IPS DF 4.7 (cell line): ENCODE measurements at regions not wholly inside any gene's neighbourhood (a gene's known extent, or its start where the extent isn't known, plus 50 kb on each side); places are given as distances from the start of the nearest gene placed in this dataset.

ENCODE experiments used
- DNase-seq: peaks from one replicate; pipeline ENCODE4 v3.0.0-alpha.2; 2013; ENCODE audit warnings: low spot score; ENCODE audit errors: extremely low read depth

DNA sequence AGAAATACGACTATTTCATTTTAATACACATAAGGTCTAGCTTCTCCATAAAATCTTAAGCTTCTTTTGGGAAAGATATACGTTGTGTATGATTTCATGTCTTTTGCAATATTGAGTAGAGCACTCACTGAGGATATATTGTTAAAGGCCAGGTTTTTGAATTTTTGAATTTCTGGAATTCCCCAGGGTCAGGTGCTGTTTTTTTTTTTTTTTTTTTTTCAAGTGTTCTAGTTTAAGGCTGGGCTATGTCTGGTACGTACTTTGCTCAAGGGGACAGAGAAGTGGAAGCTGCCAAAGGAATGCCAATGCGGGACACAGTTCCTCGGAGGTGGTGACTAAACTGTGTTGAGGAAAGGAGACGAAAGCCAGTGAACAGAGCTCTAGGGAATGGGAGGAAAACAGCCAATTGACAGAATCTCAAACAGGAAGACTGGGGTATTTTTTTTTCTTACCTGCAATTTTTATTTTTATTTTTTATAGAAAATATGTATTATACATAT lies 510.5 kb upstream of the CBLB start:
- DNase-seq: no peak

DNA sequence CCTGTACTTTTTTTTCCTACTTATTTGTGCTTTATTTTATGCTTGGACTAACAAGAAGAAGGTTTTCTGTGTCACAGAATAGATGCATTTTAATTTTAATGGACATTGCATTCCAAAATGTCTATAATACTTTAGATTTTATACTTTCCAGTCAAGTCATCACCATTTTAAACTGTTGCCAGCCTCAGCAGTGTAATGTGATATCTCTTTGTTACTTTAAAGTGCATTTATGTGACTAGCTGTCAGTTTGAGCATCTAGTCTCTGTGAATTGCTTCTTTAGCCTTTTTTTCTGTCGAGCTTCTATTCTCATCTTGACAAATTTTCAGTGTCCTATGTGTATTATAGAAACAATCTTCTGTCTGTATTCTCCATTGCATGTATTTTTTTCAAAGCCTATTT lies 511.4 kb upstream of the CBLB start:
- DNase-seq: no peak

DNA sequence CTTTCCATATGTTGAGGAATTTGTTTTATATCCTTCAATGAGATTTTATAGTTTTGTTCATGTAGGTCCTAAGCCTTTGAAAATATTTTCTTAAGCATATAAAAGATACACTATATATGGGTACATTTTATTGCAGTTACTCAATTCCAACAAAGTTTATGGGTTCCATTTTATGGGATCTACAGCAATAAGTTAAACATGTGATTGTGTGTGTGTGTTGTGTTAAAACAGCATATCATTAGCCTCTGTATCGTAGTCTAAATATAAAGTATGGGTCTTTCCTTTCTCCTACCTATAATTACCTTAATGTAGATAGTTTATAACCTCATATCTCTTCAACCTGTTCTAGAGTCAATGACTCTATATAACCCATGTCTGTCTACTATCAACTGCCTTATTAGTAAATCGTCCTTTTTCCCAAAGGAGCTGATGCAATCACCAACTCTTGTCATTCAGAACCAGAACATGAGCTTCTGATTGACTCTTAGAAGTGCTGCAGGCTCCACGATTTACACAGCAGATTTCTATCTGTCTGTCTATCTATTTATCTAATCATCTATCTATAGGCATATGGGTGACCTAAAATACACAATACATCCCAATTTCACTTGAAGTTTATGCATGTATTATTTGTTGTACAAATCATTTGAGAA lies 512.6 kb upstream of the CBLB start:
- no peak for DNase-seq

DNA sequence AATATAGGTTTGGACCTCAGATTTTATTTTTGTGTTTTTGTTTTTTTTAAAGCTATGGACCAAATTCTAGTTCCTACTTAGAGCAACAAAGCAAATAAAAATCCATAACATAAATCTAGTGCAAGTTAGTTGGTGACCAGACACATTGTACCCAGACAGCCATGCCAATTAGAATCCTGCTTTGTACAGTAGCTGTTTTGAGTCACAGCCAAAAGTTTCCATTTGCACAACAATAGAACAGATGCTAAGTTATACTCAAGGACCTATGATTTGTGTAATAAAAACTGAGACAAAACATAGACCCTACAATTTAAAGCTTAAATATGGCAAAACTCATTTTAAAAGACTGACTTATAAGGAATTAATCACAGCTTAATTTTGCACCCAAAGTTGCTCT lies 513.1 kb upstream of the CBLB start:
- DNase-seq: no peak

DNA sequence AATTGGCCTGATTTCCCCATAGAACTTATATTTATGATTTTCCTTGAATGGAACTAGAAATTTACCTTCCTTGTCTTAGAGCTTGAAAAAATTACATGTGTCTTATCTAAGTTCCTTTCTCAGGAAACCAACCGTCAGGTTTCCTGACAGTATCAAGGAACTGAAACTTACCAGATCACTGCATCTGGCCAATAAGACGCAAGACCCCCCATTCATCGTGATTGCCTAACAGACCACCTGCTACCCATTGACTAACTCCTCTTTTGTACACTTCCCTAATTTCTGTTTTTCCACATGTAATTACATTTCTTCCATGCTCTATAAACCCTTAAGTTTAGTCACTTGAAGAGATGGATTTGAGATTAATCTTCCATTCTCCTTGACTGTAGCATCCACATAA lies 517.2 kb upstream of the CBLB start:
- no peak for DNase-seq

DNA sequence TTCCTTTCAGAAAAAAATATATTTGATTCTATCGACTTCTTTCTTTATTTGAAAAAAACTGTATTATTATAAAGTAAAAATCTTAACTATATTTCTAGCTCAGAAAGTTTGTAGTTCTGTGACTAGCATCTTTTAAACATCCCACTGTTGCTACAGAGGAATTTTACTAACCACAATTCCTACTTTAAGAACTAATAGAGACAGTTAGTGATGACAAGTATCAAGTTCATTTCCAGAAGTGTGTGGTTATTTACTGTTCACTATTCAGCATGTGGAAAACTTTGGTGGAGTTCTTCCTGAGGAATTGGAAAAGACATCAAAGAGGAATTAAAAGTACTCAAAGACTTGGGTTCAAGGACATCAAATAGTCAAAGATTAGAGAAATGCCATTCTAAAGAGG lies 524.1 kb upstream of the CBLB start:
- DNase-seq: no peak

DNA sequence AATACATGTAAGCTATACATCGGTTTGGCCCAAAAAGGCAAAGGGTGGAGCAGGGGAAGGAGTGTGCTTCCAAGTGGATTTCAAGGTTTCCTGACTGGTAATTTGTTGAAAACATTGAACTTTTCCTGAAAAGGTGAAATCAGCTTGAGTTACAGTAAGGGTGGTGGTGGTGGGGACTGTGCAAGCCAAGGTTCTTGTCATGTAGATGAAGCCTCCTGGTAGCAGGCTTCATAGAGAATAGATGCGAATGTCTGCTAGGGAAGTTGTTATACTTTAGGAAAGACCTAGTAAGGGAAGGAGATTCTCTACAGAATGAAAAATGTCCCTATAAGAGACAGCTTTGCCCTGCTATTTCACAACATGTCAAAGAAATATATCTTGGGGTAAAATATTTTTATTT lies 528.2 kb upstream of the CBLB start:
- no peak for DNase-seq

DNA sequence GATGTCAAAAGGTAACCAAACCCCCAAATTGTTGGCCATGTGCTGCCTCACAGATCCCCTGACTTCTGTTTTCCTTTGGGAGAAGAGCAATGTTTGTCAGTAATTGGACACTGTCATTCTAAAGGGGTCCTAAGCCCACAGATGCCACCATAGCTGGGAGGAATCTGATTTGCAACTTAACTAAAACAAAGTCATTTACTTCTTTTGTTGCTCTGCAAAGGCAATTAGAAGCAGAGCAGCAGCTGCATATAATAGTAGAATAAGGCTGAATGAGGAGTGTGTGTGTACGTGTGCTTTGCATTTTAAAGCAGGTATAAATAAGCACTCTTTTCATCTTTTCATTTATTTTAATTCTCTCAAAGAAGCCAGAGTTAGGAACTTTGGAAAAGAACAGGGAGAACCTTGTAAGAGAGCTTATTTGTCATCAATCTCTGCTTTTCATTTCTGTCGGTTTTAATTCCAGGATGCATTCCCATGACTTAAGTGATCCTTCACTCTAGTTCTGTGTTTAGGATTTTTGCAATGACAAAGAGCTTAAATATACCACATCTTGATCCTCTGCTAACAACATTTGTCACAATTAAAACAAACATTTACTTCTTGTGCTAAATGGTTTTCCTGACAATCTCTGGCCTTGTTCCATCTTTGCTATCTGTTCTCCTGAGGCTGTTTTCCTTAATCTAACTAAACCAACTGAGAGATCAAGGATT lies 530.2 kb upstream of the CBLB start:
- DNase-seq: no peak

DNA sequence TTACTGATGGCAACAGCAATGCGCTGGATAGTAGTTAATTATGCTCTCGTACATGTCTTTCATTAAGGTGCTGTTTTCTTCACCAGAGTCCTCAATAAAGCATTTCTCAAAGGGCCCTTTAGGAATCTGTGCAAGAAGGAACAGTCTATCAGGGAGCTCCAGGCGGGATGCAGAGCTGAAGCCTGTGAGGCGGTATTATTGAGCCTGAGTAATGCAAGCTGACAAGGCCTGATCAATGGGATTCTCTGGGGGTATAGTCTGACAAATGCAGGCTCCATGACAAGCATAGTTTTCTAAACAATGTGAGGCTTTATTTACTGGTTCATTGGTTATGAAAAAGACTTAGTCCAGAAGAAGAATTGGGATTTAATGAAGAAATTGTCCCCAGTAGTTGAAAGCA lies 530.9 kb upstream of the CBLB start:
- no peak for DNase-seq

DNA sequence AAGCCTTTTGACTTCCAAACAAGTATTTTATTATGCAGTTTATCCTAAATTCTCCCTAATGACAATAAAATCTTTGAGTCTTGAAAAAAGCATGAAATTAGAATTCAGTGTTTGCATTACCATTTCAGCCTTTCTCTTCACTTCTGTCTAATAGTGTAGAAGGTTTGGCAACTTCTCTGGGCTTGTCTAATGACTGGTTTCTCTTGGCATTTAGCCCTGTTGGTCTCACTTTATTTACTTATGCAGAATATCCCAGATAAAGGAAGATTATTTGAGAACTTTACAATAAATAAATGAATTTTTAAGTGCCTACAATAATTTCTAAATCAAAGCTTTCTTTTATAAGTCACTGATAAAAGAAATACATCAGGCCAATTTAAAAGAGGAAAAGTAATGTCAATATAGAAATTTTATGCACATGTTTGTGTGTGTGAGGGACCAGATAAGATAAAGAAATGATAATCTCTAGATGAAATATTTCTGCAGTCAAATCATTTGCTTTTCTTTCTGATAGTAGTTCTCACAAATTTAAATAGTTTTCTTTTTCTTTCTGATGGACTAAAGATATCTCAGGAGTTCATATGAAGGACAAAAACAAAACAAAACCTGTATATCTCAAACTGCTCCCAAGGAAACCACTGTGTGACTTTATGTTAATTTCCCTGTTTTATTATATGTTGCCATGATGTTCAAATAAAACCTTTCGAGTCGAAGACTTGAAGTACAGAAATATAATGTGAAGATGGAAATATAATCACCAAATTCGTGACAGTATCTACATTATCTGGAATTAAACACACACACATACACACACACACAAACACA lies 533.1 kb upstream of the CBLB start:
- DNase-seq: no peak

DNA sequence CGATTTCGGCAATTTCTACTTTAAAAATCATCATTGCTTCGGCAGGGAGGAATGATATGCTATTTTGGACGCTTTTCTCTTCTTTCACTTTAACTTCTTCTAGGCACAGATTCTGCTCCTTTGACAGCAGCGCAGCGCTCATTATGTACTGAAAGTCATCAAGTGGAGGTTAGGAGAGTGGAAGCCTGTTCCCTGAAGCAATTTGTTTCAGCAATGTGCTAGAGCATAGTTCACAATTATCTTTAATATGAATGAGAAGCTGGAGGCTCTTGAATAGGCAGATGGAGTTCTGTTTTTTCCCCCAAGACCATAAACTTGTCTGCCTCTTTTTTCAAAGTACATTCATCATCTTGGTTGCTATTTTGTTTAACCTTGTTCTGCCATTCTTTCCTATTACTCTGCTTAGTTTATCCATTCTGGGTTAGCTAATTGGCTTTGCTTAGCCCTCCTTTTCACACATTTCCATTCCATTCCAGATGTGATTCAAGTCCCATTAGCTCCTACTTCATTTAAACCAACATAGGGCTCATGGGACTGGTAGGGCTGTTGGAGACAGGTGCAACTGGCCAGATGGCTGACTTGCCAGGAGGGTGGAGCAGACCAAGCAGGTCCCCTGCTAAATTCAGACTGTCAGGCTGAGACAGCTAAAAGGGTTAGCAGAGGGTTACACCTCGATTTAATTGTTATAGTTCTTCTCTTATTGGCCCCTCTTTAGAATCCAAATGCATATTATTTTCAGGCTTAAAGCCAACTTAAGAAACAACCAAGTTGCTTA lies 534.7 kb upstream of the CBLB start:
- no peak for DNase-seq

DNA sequence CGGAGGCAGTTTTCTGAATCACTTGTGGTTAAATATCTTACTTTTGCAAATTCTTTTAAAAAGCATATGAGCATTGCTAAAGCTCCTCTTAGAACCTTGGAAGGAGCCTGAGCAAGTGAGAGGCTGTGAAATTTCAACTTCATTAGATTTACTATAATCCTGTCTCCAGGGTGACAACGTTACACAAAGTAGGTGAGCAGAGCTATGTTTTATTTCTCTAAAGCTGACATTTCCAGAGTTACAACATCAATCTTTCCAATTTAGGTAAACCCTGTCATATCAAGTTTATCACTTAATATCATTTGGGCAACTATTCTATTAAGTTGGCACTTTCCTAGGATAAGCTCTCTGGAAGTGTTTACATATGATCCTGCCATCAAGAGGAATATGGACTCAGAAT lies 544.9 kb upstream of the CBLB start:
- DNase-seq: no peak

DNA sequence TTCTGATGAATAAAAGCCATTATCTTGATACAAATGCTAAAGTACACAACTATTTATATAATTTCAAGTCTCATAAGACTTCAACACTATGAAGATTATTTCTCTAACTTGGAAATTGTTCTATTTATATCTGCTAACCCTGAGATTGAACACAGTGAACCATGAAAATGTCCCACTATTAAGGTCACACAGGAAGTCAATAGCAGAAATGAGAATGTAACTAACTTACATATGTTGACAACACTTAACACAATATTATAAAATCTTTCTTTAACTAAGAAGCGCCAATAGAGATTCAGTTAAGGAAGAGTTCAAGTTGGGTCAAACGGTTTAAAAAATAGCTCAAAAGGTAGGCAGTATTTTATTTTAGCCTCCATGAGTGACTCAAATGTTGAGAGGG lies 551.8 kb upstream of the CBLB start:
- no peak for DNase-seq

DNA sequence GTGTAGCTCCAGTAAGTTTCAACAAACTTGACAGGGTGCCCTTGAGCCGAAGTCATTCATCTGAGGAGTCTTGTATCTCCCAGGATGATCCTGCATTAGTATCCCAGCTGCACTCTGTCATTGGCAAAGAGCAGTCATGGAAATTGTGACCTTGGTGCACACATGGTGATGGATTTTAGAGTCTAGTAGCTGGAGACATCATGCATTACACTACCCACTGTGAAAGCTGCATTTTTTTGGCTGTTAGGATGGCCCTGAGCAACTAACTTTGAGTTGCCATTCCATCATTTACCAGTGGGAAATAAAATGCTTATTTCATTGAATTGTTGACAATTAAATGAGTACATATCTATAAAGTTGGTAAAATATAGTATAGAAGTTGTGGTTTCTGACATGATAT lies 552.6 kb upstream of the CBLB start:
- no peak for DNase-seq

DNA sequence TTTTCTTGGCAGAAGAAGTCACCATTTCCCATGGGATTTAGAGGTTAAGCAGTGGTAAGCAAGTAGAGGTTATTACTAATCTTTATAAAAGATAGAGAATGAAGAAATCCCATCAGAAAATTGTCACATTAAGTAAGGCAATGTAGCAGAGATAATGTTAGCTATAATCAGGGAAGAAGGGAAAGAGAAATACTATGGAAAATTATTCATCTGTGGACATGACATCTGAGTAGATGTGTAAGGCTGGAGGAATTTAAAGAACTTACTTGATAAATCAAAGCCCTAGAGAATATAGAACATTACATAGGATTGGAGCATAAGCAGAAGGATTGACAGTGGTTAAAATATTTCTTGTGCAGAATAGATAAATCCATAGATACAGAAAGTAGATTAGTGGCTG lies 553.1 kb upstream of the CBLB start:
- DNase-seq: no peak

DNA sequence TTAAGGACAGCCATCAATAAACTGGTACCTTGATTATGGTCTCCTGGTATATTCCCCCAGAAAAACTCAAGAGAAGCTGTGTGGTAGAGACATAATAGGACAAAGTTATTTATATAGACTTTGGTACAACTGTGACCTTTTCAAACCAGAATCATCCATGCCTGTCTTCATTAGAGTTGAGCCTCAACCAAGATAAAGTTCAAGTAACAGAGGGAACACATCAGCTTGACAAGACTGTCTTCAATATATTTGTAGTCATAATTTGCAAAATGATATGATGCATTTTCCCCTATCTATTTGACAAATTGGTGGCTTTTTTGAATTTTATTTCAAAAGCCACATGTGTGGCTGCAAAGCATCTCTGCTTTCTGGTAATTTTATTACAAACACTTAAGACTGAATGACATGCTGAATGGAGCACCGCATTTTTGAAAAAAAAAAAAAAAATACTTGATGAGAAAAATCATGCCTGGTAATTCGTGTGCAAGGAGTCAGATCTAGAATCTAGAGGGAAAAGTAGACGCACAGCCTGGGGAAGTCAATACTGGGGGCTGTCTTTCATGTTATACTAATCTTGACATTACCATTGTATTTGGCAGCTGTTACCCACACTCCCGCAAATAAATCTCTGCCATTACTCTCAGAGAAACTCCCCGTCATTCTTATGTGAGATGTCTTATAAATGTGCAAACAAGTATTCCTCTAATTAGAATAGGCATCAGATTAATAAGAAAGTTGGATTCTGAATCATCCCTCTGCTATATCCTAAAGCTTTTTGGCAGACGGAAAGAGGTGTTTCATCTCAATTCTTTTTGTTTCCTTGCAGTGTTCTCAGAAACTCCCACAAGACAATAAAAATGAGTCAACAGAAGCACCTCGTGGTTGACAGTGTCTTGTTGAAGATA lies 554.8 kb upstream of the CBLB start:
- DNase-seq: no peak

DNA sequence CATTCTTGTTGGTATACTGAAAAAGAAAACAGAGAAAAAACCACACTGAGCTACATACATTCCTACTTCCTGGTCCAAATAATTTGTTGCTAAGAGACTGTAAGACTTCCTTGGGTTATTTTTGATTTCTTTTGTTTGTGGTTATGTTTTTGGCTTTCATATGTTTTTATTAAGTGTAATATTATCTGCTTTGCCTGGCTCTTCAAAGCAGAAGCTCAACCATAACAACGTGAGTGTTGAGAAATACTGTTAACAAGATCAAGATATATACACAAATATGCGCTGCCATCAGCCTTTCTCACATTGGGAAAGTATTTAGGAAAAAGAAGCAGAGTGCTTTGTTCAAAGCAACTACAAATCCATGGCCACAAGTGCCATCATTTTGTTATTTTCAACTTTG lies 556.2 kb upstream of the CBLB start:
- no peak for DNase-seq

DNA sequence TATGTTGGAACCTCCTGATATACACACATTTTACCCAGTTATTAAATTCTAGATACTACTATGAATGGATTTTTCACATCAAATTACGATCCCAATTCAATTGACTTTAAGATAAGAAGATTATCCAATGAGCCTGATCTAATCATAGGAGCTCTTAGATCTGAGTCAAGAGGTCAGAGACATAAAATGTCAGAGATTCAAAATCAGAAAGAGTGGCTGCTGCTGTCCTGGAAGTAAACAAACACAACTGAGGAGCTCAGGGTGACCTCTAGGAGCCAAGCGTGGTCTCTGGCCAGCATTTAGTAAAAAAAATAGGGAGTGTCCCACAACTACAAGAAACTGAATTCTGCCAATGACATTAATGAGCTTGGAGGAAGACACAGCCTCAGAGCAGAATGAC lies 557.1 kb upstream of the CBLB start:
- no peak for DNase-seq

DNA sequence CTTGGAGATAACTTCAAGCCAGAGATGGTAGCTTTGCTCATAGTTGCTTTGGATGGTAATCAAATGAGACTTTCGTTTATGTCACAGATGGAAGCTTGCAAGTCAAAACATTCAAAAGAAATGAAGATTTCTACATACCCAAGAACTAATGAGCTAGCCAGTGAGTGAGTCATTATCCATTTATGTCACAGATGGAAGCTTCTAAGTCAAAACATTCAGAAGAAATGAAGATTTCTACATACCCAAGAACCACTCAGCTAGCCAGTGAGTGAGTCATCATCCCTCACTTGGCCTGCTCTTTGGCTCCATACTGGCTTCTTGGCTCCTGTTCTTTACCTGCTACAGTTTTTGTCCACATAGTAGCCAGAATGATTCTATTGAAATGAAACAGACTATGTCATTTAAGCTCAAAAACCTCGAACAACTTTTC lies 559.8 kb upstream of the CBLB start:
- no peak for DNase-seq

DNA sequence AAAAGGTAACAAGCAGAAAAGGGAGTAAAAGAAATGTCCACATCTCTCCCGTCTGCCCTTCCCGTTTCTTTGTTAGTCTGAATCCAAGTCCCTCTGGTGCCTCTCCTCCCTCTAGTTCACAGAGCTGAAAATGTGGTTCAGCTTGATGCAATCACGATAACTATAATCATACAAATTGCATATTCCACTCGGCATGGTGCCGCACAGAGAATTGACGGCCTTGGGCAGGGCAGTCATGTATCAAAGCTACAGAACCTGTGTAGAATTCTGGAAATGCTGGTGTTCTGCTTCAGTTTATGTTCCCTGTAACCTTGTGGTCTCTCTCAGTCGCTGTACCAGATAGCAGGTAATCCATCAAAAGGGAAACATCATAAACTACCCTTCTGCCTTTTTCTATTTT lies 562.9 kb upstream of the CBLB start:
- no peak for DNase-seq
